ENCODE measurements at regions not wholly inside any gene's neighbourhood (a gene's known extent, or its start where the extent isn't known, plus 50 kb on each side); places are given as distances from the start of the nearest gene placed in this dataset.

DNA sequence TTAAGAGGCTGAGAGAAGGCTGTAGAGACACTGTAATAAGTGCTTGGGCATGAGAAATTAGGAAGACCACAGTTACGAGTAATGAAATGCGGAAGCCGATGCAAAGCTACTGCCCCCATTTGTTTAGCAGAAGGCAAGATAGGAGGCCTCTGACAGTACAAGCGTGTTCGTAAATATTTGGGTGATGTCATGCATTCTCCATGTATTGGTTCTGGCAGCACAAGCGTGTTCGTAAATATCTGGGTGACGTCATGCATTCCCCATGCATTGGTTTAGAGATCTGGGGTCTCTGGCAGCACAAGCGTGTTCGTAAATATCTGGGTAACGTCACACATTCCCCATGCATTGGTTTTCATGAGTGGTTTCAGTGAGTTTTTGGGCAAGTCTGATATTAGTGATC is 661.5 kb upstream of the FRG1 start:
- Mint-ChIP-seq H3K27me3 (no peaks in the 10 kb centered on the region), H3K4me3 (no peak overlapping the region), H3K9me3 (peaks cover 11% of the 10 kb centered on the region), H3K27ac (no peak overlapping the region), H3K4me1 (no peaks in the 10 kb centered on the region), H3K36me3 (ENCODE audit: low read depth) (no peaks in the 10 kb centered on the region)
- intact Hi-C loops (cut with micrococcal nuclease), result no loop called here
- DNase-seq, result no peak

DNA sequence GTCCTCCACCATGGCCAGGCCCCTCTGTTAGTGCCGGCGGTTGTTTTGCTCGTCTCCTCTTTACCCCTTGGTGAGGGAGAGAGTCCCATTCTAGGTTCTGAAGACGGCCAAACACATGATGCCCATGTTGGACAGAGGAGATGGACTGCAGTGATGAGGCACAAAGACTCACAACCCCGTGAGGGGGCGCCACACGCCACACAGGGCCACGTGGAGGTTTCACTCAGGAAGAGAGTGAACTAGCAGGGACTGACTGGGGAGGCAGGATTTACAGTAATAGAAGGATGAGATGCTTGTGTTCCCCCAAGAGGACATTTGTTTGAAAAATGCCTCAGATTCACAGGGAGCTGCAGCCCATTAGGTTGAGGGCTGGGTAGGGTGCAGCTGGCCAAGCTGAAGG is 655.3 kb upstream of the FRG1 start:
- H3K27me3 Mint-ChIP-seq, result no peaks in the 10 kb centered on the region
- no peak for DNase-seq
- H3K27ac Mint-ChIP-seq, result no peak overlapping the region
- no peaks in the 10 kb centered on the region for H3K36me3 Mint-ChIP-seq (ENCODE audit: low read depth)
- no peak overlapping the region for H3K4me3 Mint-ChIP-seq
- intact Hi-C loops (cut with micrococcal nuclease), result no loop called here
- H3K9me3 Mint-ChIP-seq, result peaks cover 12% of the 10 kb centered on the region
- no peaks in the 10 kb centered on the region for H3K4me1 Mint-ChIP-seq

DNA sequence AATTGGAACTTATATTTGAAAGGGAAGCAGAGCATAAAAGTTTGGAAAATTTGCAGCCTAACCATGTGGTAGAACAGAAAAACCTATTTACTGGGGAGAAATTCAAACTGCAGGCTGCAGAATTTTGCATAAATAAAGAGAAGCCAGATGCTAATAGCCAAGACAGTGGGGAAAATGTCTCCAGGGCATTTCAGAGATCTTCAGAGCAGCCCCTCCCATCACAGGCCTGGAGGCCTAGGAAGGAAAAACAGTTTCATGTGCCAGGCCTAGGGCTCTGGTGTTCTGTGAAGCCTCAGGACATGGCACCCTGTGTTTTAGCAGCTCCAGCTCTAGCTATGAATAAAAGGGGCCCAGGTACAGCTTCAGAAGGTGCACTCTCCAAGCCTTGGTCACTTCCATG is 648.7 kb upstream of the FRG1 start:
- Mint-ChIP-seq H3K27ac (no peak overlapping the region), H3K4me1 (no peaks in the 10 kb centered on the region), H3K36me3 (ENCODE audit: low read depth) (no peaks in the 10 kb centered on the region), H3K9me3 (peaks cover 7% of the 10 kb centered on the region), H3K27me3 (no peaks in the 10 kb centered on the region), H3K4me3 (no peak overlapping the region)
- intact Hi-C loops (cut with micrococcal nuclease), result no loop called here
- DNase-seq, result no peak

DNA sequence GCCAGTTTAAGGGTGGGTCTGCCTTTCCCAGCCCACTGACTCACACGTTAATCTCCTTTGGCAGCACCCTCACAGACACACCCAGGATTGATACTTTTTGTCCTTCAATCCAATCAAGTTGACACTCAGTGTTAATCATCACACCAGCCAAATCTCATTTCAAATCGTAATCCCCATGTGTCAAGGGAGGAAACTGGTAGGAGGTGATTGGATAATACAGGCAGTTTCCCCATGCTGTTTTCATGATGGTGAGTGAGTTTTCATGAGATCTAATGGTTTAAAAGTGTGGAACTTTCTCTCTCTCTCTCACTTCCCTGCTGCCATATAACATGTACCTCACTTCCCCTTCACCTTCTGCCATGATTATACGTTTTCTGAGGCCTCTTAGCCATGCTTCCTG is 647.2 kb upstream of the FRG1 start:
- no peaks in the 10 kb centered on the region for H3K27me3 Mint-ChIP-seq
- no peaks in the 10 kb centered on the region for H3K4me1 Mint-ChIP-seq
- no peak for DNase-seq
- no peak overlapping the region for H3K4me3 Mint-ChIP-seq
- no peak overlapping the region for H3K27ac Mint-ChIP-seq
- H3K9me3 Mint-ChIP-seq, result peaks cover 7% of the 10 kb centered on the region
- H3K36me3 Mint-ChIP-seq (ENCODE audit: low read depth), result no peaks in the 10 kb centered on the region
- intact Hi-C loops (cut with micrococcal nuclease), result no loop called here

DNA sequence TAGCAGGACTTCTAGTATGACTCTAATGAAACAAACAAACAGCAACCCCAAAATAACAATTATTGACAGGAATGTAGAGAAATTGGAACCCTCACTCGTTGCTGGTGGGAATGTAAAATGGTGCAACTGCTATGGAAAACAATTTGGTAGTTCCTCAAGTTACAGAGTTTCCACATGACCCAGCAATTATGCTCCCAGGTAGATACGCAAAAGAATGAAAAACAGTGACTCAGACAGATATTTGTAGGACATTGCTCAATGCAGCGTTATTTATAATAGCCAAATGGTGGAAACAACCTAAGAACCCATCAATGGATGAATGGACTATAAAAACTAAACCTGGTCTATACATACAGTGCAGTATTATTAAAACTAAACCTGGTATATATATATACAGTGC is 646.1 kb upstream of the FRG1 start:
- no peaks in the 10 kb centered on the region for H3K4me1 Mint-ChIP-seq
- H3K4me3 Mint-ChIP-seq, result no peak overlapping the region
- intact Hi-C loops (cut with micrococcal nuclease), result no loop called here
- no peak for DNase-seq
- H3K27ac Mint-ChIP-seq, result no peak overlapping the region
- H3K27me3 Mint-ChIP-seq, result no peaks in the 10 kb centered on the region
- H3K36me3 Mint-ChIP-seq (ENCODE audit: low read depth), result no peaks in the 10 kb centered on the region
- H3K9me3 Mint-ChIP-seq, result peaks cover 7% of the 10 kb centered on the region

DNA sequence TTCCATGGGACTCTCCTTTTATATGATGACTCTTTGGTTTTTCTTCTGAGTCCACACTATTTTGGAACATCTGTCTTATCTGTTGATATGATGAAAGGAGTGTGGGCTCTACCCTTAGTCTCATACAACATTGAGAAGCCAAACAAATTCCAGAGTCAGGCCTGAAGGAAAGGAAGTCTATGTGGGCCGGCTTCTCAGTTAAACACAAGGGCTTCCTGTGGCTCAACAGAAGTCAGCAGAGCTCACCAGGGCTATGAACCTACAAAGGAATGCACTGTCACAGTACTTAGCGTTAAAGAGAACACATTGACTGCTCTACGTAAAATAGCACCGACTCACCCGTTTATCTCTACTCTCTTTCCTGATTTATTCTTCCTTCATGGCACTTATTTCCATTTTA is 641.0 kb upstream of the FRG1 start:
- no peak for DNase-seq
- Mint-ChIP-seq H3K9me3 (no peaks in the 10 kb centered on the region), H3K27ac (no peak overlapping the region), H3K36me3 (ENCODE audit: low read depth) (no peaks in the 10 kb centered on the region), H3K4me3 (no peak overlapping the region), H3K27me3 (no peaks in the 10 kb centered on the region), H3K4me1 (no peaks in the 10 kb centered on the region)
- intact Hi-C loops (cut with micrococcal nuclease), result no loop called here

DNA sequence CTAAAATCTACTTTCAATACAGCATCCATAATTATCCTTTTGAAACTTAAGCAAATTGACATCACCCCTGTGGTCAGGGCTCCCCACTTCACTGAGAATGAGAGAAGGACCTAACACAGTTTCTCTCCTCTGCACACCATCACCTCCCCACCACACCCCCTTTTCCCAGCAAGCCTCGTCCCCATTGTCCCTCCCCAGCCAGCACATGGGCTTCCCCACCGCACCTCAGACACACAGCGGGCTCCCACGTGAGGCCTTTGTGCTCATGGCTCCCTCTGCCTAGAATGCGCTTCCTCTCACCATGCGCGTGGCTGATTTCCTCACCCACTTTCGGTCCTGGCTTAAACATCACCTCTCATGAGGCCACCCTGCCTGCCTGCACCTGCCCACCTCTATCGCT is 639.0 kb upstream of the FRG1 start:
- Mint-ChIP-seq H3K4me3 (no peak overlapping the region), H3K9me3 (no peaks in the 10 kb centered on the region)

DNA sequence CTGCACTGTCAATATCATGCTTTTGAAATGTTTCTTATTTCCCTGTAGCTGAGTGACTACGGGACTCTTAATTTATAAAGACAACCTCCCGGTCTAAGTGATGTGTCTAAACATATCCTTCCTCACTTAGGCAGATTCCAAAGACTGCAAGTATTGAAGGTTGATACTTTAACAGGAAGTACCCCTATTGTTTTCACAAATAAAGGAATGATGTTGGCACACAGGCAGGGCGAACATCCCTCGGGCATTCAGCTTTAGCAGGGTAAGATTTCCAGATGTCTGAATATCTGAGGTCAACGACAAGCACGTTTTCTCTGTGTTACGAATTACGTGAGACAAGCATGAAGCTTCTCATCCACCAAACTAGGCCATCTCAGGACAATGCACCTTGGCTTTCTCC is 638.0 kb upstream of the FRG1 start:
- Mint-ChIP-seq H3K36me3 (ENCODE audit: low read depth) (no peaks in the 10 kb centered on the region), H3K27ac (no peak overlapping the region), H3K27me3 (no peaks in the 10 kb centered on the region), H3K4me3 (no peak overlapping the region), H3K9me3 (no peaks in the 10 kb centered on the region), H3K4me1 (no peaks in the 10 kb centered on the region)
- intact Hi-C loops (cut with micrococcal nuclease), result no loop called here
- no peak for DNase-seq

More for the DNA sequence above, 639.0 kb upstream of the FRG1 start:
- H3K36me3 Mint-ChIP-seq (ENCODE audit: low read depth), result no peaks in the 10 kb centered on the region
- H3K27ac Mint-ChIP-seq, result no peak overlapping the region
- no peaks in the 10 kb centered on the region for H3K27me3 Mint-ChIP-seq
- intact Hi-C loops (cut with micrococcal nuclease), result no loop called here
- no peak for DNase-seq
- no peaks in the 10 kb centered on the region for H3K4me1 Mint-ChIP-seq

DNA sequence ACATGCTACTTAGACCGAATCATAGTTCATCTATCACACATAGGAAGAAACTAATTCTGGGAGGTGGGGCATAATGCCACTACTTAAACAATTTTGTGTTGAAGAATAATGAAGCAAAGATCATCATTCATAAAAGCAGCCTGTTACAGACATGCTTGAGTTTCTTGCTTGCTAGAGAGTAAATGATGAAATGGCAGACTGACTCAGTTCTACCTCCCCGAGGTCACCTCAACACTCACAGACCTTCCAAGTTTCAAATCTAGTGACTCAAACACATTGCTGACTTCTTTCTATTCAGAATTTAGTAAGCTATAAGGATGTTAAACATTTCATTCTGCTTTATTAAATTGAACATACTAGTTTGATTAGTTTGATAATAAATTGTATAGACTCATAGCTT is 636.5 kb upstream of the FRG1 start:
- H3K27ac Mint-ChIP-seq, result no peak overlapping the region
- H3K4me3 Mint-ChIP-seq, result no peak overlapping the region
- no peaks in the 10 kb centered on the region for H3K9me3 Mint-ChIP-seq
- intact Hi-C loops (cut with micrococcal nuclease), result no loop called here
- no peak for DNase-seq
- H3K36me3 Mint-ChIP-seq (ENCODE audit: low read depth), result no peaks in the 10 kb centered on the region
- no peaks in the 10 kb centered on the region for H3K27me3 Mint-ChIP-seq
- no peaks in the 10 kb centered on the region for H3K4me1 Mint-ChIP-seq

DNA sequence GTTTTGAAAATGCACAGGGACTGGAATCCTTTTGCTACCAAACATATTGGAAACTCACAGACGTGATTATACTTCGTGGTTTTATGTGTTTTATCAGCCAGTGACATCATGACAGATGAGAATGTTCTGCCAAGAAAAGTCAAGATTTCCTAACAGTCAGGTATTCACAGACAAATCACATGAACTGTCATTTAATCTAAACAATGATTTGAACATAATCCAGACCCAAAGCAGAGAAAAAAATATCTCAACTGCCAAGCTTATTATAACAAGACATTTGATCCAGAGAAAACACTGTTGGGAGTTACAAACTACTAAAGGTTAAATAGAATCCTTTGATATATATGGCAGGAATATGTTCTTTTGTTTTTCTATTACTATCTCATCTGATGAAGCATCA is 635.9 kb upstream of the FRG1 start:
- H3K9me3 Mint-ChIP-seq, result no peaks in the 10 kb centered on the region
- H3K4me1 Mint-ChIP-seq, result no peaks in the 10 kb centered on the region
- DNase-seq, result no peak
- H3K27me3 Mint-ChIP-seq, result no peaks in the 10 kb centered on the region
- no peaks in the 10 kb centered on the region for H3K36me3 Mint-ChIP-seq (ENCODE audit: low read depth)
- H3K4me3 Mint-ChIP-seq, result no peak overlapping the region
- H3K27ac Mint-ChIP-seq, result no peak overlapping the region
- intact Hi-C loops (cut with micrococcal nuclease), result no loop called here

DNA sequence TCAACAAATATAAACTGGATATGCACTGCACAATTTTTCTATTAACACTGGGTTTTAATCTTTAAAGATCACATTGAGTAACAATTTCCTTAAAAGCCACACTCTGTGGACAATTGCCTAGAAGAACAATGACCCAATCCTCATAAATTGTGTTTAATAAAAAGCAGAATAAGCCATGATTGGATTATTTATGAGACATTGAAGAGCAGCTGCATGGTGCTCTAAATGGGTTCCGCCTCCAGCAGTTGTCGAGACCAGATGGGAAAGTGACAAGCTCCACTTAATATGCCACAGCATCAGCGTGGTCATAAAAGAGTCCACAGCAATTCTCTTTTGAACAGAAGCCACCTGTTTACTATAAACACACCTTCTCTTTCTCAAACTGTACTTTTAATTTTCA is 635.2 kb upstream of the FRG1 start:
- intact Hi-C loops (cut with micrococcal nuclease), result no loop called here
- H3K4me3 Mint-ChIP-seq, result no peak overlapping the region
- no peak overlapping the region for H3K27ac Mint-ChIP-seq
- H3K4me1 Mint-ChIP-seq, result no peaks in the 10 kb centered on the region
- H3K27me3 Mint-ChIP-seq, result no peaks in the 10 kb centered on the region
- no peak for DNase-seq
- H3K9me3 Mint-ChIP-seq, result no peaks in the 10 kb centered on the region
- no peaks in the 10 kb centered on the region for H3K36me3 Mint-ChIP-seq (ENCODE audit: low read depth)

DNA sequence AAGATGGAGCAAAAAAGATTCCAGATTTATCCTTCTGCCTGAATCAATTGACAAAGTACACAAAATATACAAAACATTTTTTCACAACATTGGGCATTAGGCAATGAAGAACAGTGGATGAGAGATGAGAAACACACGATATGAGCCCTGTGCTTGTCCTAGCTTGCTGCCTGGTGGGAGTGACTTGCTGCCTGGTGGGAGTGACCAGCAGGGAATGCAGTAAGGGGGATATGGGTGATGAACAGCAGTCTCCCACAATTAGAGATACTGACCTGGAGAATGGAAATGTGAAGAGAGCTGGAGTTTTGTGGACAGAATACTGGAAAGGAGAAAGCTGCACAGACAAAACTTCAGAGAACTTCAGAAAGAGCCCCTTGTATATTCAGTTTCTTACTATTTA is 629.4 kb upstream of the FRG1 start:
- Mint-ChIP-seq H3K27me3 (no peaks in the 10 kb centered on the region), H3K36me3 (ENCODE audit: low read depth) (no peaks in the 10 kb centered on the region), H3K9me3 (no peaks in the 10 kb centered on the region), H3K4me1 (no peaks in the 10 kb centered on the region), H3K27ac (no peak overlapping the region), H3K4me3 (no peak overlapping the region)
- no peak for DNase-seq
- intact Hi-C loops (cut with micrococcal nuclease), result no loop called here

DNA sequence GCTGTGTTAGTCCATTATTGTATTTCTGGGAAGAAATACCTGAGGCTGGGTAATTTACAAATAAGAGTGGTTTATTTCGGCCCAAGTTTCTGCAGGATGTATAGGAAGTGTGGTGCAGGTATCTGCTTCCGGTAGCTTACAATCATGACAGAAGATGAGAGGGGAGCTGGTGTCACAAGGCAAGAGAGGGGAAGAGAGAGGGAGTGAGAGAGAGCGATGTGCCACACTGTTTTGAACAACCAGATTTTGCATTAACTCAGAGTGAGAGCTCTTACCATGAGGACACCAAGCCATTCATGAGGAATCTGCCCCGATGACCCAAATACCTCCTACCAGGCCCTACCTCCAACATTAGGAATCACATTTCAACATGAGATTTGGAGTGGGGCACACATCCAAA is 627.6 kb upstream of the FRG1 start:
- Mint-ChIP-seq H3K36me3 (ENCODE audit: low read depth) (no peaks in the 10 kb centered on the region), H3K27me3 (no peaks in the 10 kb centered on the region), H3K4me1 (no peaks in the 10 kb centered on the region), H3K4me3 (no peak overlapping the region), H3K9me3 (no peaks in the 10 kb centered on the region), H3K27ac (no peak overlapping the region)
- no peak for DNase-seq
- intact Hi-C loops (cut with micrococcal nuclease), result no loop called here

DNA sequence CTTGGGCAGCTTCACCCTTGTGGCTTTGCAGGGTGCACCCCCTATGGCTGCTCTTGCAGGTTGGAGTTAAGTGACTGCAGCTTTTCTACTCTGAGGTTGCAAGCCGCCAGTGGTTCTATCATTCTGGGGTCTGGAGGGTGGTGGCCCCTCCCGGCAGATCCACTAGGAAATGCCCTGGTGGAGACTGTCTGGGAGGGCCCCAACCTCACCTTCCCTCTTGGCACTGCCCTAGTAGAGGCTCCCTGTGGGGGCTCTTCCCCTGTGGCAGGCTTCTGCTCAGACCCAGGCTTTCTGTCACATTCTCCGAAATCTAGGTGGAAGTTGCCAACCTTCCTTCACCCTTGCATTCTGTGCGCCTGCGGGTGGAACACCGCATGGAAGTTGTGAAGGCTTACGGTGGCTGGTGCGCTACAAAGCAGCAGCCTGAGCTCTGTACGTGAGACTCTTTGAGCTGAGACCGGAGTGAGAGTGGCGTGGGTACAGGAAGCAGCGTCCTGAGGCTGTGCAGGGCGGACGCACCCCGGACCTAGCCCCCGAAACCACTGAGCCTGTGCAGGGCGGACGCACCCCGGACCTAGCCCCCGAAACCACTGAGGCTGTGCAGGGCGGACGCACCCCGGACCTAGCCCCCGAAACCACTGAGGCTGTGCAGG is 626.7 kb upstream of the FRG1 start:
- DNase-seq, result no peak
- intact Hi-C loops (cut with micrococcal nuclease), result no loop called here
- H3K27ac Mint-ChIP-seq, result no peak overlapping the region

DNA sequence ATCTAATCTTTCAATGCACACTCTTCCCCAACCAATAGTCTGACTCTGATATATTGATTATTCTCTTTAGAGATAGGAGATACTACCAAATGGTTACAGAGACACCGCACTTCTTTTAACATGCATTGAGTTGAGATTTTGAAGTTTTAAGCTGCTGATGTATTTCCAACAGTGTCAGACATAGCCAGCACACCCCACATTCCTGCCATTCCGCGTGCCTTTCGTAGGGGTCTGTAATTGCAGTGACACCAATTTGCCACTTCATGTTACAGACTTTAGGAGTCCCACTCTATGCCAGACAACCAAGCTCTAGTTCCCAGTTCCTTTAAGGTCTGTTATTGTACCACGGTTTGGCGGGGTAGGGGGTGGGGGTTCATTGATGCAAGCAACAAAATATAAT is 618.2 kb upstream of the FRG1 start:
- peaks cover 3% of the 10 kb centered on the region for H3K9me3 Mint-ChIP-seq
- no peaks in the 10 kb centered on the region for H3K4me1 Mint-ChIP-seq
- no peaks in the 10 kb centered on the region for H3K27me3 Mint-ChIP-seq
- H3K4me3 Mint-ChIP-seq, result no peak overlapping the region
- DNase-seq, result no peak
- intact Hi-C loops (cut with micrococcal nuclease), result no loop called here
- no peaks in the 10 kb centered on the region for H3K36me3 Mint-ChIP-seq (ENCODE audit: low read depth)
- no peak overlapping the region for H3K27ac Mint-ChIP-seq

More for the DNA sequence above, 626.7 kb upstream of the FRG1 start:
- Mint-ChIP-seq H3K9me3 (no peaks in the 10 kb centered on the region), H3K36me3 (ENCODE audit: low read depth) (no peaks in the 10 kb centered on the region), H3K27me3 (no peaks in the 10 kb centered on the region), H3K4me3 (no peak overlapping the region), H3K4me1 (no peaks in the 10 kb centered on the region)

Measured in activated CD4-positive, alpha-beta T cell treated with anti-CD3 and anti-CD28 coated beads, Interleukin-2, amount 10 ng/mL, durations not matched to agents 24 days and 14 days (primary cell).